ENCODE measurements at regions not wholly inside any gene's neighbourhood (a gene's known extent, or its start where the extent isn't known, plus 50 kb on each side); places are given as distances from the start of the nearest gene placed in this dataset.

DNA sequence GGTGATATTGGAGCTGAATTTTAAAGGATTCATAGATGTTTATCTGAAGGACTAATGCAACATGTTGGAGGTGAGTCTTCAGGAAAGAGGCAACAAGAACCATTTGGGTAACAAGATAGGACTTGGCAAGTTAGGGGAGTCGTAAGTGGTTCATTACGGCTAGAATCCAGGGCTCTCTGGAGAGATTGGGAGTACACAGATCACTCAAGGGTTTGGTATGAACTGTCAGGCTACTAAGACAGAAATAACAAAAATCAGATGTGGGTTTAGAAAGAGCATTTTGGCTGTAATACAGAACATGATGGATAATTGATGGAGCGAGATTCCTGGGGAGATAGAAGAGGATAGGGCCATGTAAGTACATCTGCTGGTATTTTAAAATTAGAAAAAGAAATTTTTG lies 86.3 kb upstream of the ESR1 start:
- H3K27me3 ChIP-seq = no peaks in the 10 kb centered on the region
- DNase-seq = no peak
- TF ChIP-seq, protein P1, sequence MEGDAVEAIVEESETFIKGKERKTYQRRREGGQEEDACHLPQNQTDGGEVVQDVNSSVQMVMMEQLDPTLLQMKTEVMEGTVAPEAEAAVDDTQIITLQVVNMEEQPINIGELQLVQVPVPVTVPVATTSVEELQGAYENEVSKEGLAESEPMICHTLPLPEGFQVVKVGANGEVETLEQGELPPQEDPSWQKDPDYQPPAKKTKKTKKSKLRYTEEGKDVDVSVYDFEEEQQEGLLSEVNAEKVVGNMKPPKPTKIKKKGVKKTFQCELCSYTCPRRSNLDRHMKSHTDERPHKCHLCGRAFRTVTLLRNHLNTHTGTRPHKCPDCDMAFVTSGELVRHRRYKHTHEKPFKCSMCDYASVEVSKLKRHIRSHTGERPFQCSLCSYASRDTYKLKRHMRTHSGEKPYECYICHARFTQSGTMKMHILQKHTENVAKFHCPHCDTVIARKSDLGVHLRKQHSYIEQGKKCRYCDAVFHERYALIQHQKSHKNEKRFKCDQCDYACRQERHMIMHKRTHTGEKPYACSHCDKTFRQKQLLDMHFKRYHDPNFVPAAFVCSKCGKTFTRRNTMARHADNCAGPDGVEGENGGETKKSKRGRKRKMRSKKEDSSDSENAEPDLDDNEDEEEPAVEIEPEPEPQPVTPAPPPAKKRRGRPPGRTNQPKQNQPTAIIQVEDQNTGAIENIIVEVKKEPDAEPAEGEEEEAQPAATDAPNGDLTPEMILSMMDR (IDR thresholded peaks at IDR 0.05) = no peak
- TF ChIP-seq POLR2A (IDR thresholded peaks at IDR 0.05) (no peak), POLR2AphosphoS5 (IDR thresholded peaks at IDR 0.05) (no peak), EP300 (IDR thresholded peaks at IDR 0.05; ENCODE audit: low read depth) (no peak)
- no peaks in the 10 kb centered on the region for H3K36me3 ChIP-seq
- H3K27ac ChIP-seq = no peak overlapping the region
- 73 to 78% methylated on average over 3 of the region's 3 CpGs for WGBS, 2 donors (ENCODE audit: low coverage in 1 of 2)
- no peaks in the 10 kb centered on the region for H3K9me3 ChIP-seq
- in situ Hi-C loops (cut with MboI; ENCODE audit: low pct_ligation_motif_present in 1 of 4, low pct_unique_long_range_greater_than_20kb in 1 of 4, low sequenced_read_pairs in 3 of 4) (no loop called here), intact Hi-C loops (cut with DNase I; ENCODE audit: low total_unique reads) (no loop called here)
- no peak overlapping the region for H3K4me3 ChIP-seq
- H3K4me1 ChIP-seq = no peaks in the 10 kb centered on the region

DNA sequence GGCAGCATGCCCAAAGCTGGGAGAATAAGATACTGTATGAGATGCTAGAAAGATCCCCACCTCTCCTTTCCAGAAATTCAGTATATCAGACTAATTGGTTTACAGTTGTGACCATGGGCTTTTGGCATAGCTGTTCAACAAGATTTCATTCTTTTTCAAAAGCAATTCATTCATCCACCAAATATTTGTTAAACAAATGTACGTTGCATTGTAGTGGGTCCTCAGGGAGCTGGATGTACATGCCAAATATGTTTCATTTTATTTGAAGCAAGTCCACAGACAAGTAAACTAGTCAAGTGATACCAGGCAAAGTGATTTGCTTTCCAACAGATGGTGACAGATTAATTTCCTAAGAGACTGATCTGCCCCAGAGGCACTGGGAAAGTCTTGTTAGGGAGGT lies 85.8 kb upstream of the ESR1 start:
- no peak for DNase-seq
- 50 to 76% methylated on average over 1 of the region's 1 CpG for WGBS, 2 donors (ENCODE audit: low coverage in 1 of 2)
- Histone ChIP-seq H3K36me3 (no peaks in the 10 kb centered on the region), H3K4me1 (no peaks in the 10 kb centered on the region), H3K4me3 (no peak overlapping the region), H3K27me3 (no peaks in the 10 kb centered on the region), H3K27ac (no peak overlapping the region), H3K9me3 (no peaks in the 10 kb centered on the region)
- TF ChIP-seq POLR2AphosphoS5 (IDR thresholded peaks at IDR 0.05) (no peak), POLR2A (IDR thresholded peaks at IDR 0.05) (no peak), EP300 (IDR thresholded peaks at IDR 0.05; ENCODE audit: low read depth) (no peak)
- TF ChIP-seq, protein P1 (IDR thresholded peaks at IDR 0.05) = no peak
- intact Hi-C loops (cut with DNase I; ENCODE audit: low total_unique reads) (no loop called here), in situ Hi-C loops (cut with MboI; ENCODE audit: low pct_ligation_motif_present in 1 of 4, low pct_unique_long_range_greater_than_20kb in 1 of 4, low sequenced_read_pairs in 3 of 4) (no loop called here)

DNA sequence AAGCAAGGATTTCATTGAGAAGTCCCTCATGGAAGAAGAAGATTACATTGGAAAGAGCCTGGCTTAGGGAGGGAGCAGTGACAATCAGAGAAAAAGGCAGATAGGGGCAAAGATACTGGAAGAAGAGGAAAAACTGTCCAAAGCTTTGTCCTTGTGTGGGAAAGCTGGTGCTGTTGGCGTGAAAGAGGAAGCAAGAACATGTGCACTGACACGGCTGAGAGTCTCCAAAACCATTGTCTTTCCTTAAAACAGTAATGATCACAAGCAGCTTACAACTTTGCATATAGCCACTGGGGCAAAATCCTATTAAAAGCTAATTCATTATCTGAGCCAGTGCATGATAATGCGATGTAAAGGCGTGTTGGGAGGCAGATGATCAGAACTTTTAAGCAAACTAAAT lies 85.1 kb upstream of the ESR1 start:
- no peaks in the 10 kb centered on the region for H3K27me3 ChIP-seq
- H3K36me3 ChIP-seq = no peaks in the 10 kb centered on the region
- no peak for DNase-seq
- in situ Hi-C loops (cut with MboI; ENCODE audit: low pct_ligation_motif_present in 1 of 4, low pct_unique_long_range_greater_than_20kb in 1 of 4, low sequenced_read_pairs in 3 of 4) = no loop called here
- TF ChIP-seq, protein P1 (IDR thresholded peaks at IDR 0.05) = no peak
- TF ChIP-seq POLR2AphosphoS5 (IDR thresholded peaks at IDR 0.05) = no peak
- TF ChIP-seq POLR2A (IDR thresholded peaks at IDR 0.05) = no peak
- TF ChIP-seq EP300 (IDR thresholded peaks at IDR 0.05; ENCODE audit: low read depth) = no peak
- 63 to 79% methylated on average over 3 to 4 of the region's 4 CpGs for WGBS, 2 donors (ENCODE audit: low coverage in 1 of 2)
- no peaks in the 10 kb centered on the region for H3K9me3 ChIP-seq
- no peaks in the 10 kb centered on the region for H3K4me1 ChIP-seq
- intact Hi-C loops (cut with DNase I; ENCODE audit: low total_unique reads) = no loop called here
- H3K4me3 ChIP-seq = no peak overlapping the region
- H3K27ac ChIP-seq = no peak overlapping the region

DNA sequence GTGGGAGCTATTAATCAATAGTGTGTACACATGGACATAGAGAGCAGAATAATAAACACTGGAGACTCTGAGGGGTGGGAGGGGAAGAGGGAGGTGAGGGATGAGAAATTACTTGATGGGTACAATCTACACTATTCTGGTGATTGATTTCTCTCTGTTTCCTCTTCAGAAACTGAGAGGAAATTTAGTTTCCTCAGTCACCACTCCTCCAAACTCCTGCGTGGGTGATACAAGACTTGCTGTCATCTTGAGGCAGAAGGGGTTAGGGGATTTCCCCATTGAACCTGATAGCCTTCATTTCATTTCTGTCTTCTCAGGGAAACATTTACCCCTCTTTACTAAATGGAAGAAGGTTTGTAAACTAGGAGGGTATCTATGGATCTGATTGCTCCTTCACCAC lies 84.3 kb upstream of the ESR1 start:
- in situ Hi-C loops (cut with MboI; ENCODE audit: low pct_ligation_motif_present in 1 of 4, low pct_unique_long_range_greater_than_20kb in 1 of 4, low sequenced_read_pairs in 3 of 4) = no loop called here
- H3K4me3 ChIP-seq = no peak overlapping the region
- H3K27me3 ChIP-seq = no peaks in the 10 kb centered on the region
- H3K4me1 ChIP-seq = no peaks in the 10 kb centered on the region
- intact Hi-C loops (cut with DNase I; ENCODE audit: low total_unique reads) = no loop called here
- H3K36me3 ChIP-seq = no peaks in the 10 kb centered on the region
- H3K9me3 ChIP-seq = no peaks in the 10 kb centered on the region
- 45% methylated on average over 1 of the region's 1 CpG; no CpG with 5 or more reads in 1 of the 2 donors for WGBS, 2 donors (ENCODE audit: low coverage in 1 of 2)
- no peak overlapping the region for H3K27ac ChIP-seq
- TF ChIP-seq, protein P1 (IDR thresholded peaks at IDR 0.05) = no peak
- TF ChIP-seq POLR2AphosphoS5 (IDR thresholded peaks at IDR 0.05) (no peak), POLR2A (IDR thresholded peaks at IDR 0.05) (no peak)
- no peak for DNase-seq
